Astrocyte of the spinal cord (primary cell): ENCODE measurements at regions not wholly inside any gene's neighbourhood (a gene's known extent, or its start where the extent isn't known, plus 50 kb on each side); places are given as distances from the start of the nearest gene placed in this dataset.

Experiments
- DNase-seq: peaks from one replicate; pipeline ENCODE4 v3.0.0; 2011; ENCODE audit warnings: low read depth, low spot score
- H3K4me3 ChIP-seq: 2 replicates; pipeline ENCODE4 v1.5.1; 2011; ENCODE audit warnings: low read depth, mild to moderate bottlenecking, low read length, moderate library complexity
- in situ Hi-C: cut with HindIII; loops from 2 replicates; pipeline ENCODE4 v1.10.0; 2017; ENCODE audit warnings: low sequenced_read_pairs
- TF ChIP-seq, protein P1 (sequence below): IDR thresholded peaks from 2 replicates; pipeline ENCODE4 v1.5.1; 2012; ENCODE audit warnings: low read depth, mild to moderate bottlenecking, low read length, inconsistent platforms

DNA sequence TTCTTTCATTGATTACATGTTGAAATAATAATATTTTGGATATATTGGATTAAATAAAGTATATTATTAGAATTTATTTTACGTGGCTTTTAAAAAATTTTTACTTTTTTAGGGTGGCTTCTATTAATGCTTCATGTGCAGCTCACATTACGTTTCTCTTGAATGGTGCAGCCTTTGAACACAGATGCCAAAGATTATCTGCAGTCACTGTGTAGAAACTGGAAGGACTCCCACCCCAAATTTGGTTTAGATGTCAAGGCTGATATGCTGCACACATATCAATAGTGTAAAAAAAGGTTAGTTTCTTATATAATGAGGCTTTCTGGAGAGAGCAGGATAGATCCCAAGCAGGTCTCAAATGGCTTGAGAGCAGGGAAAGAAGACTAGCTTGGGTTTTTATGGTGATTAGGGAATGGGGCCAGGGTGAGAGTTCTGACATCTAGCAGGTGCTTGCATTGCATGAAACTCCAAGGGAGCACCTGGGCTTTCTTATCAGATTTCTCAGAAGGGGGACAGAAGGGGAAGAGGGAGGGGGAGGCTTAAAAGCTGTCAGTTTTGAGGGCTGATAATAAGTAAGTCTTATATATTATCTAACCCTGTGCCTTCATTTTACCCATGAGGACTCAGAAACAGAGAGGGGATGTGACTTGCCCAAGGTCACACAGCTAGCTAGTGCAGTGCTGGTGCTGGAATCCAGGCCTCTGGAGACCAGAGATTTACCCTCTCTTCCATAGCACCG, 89.6 kb downstream of the CHST2 start:
- DNase-seq: no peak
- in situ Hi-C loops: no loop called here
- H3K4me3 ChIP-seq: no peak overlapping the region
- TF ChIP-seq, protein P1, sequence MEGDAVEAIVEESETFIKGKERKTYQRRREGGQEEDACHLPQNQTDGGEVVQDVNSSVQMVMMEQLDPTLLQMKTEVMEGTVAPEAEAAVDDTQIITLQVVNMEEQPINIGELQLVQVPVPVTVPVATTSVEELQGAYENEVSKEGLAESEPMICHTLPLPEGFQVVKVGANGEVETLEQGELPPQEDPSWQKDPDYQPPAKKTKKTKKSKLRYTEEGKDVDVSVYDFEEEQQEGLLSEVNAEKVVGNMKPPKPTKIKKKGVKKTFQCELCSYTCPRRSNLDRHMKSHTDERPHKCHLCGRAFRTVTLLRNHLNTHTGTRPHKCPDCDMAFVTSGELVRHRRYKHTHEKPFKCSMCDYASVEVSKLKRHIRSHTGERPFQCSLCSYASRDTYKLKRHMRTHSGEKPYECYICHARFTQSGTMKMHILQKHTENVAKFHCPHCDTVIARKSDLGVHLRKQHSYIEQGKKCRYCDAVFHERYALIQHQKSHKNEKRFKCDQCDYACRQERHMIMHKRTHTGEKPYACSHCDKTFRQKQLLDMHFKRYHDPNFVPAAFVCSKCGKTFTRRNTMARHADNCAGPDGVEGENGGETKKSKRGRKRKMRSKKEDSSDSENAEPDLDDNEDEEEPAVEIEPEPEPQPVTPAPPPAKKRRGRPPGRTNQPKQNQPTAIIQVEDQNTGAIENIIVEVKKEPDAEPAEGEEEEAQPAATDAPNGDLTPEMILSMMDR: no peak

DNA sequence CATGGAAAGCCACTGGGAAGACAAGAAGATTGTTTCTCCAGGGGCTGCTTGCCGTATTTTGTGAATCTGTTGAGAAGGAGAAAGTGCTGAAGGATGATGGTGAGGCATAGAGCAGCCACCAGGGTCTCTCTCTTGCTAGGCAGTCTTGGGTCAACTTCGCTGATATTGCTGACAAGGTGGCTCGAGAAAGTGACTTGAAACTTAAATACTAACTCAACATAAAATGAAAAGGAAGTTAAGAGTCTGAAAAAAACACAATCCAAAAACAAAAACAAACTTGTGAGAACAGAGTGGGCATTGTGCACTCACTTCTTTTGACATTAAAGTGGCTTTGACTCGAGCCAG, 90.1 kb downstream of the CHST2 start:
- DNase-seq: no peak
- TF ChIP-seq, protein P1: no peak
- no peak overlapping the region for H3K4me3 ChIP-seq
- in situ Hi-C loops: no loop called here

- H3K4me3 ChIP-seq: no peak overlapping the region
- no peak for DNase-seq
- in situ Hi-C loops: no loop called here
- TF ChIP-seq, protein P1: no peak
Measured at GRCh38 chr3:143210141-143210540, 90.6 kb downstream of the CHST2 start.

GRCh38 chr3:143215059-143215458, 95.5 kb downstream of the CHST2 start:
- in situ Hi-C loops: no loop called here
- DNase-seq: no peak

More at GRCh38 chr3:143215059-143215458, 95.5 kb downstream of the CHST2 start:
- H3K4me3 ChIP-seq: no peak overlapping the region
- TF ChIP-seq, protein P1: no peak
